ENCODE measurements at regions not wholly inside any gene's neighbourhood (a gene's known extent, or its start where the extent isn't known, plus 50 kb on each side); places are given as distances from the start of the nearest gene placed in this dataset.

DNA sequence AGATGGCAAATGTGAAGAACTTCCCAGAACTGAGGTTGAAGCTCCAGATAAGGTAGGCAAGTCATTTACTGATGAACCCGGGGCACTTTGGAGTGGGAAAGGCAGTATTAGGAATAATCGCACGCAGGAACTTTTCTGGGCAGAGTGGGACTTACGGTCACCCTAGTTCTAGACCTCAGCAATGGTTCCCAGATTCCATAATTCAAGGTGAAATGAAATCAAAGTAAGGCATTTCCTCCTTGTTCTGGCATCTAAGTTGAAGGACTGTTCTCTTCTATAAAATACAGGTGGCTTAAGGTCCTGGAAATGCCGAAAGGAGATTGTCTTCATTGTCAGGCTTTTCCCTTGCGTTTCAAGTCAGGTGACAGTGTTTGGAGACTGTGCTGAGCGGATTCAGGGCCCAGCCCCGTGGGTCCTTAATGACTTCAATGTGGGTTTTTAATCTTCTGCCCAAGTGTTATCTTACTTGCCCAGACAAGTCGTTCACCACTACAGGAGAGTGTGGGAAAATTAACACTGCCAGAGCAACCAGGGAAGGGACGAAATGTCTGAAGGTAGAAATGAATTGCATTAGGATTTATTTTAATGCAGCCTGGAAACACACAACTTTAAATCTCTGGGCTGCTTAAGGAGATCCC lies 52.1 kb upstream of the STOX2 start:
- DNase-seq: no peak

DNA sequence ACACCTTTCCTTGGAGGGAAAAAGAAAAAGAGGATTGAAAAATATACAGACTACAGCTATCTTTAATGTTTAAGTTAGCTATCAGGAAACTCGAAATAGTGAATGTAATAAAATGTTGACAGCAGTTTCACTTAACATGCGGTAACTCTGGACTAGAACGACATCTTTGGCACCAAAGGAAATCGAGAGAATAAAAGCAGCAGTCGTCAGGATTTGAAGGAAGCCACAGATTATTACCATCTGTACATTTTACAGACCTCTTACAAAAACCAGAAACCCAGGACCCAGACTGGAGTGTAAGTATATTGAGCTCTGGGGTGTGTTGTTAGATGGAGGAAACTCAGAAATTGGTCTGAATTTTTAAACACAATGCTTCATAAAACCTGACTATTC lies 51.6 kb upstream of the STOX2 start:
- no peak for DNase-seq

Data from CD4-positive, alpha-beta T cell treated with Interleukin-15 for 1 hour (primary cell).